SJSA1 (cell line): ENCODE measurements at regions not wholly inside any gene's neighbourhood (a gene's known extent, or its start where the extent isn't known, plus 50 kb on each side); places are given as distances from the start of the nearest gene placed in this dataset.

ENCODE experiments used
- DNase-seq, 2 experiments: peaks; one replicate each; pipeline ENCODE4 v3.0.0-alpha.2; 2015 to 2020; ENCODE audit warnings: low spot score in 2 of 2, low read depth in 1 of 2
- H3K27ac ChIP-seq: fragments of 250-450 bp; sonication (Bioruptor Pico); 2 replicates; pipeline ENCODE4 v1.5.1; 2020; ENCODE audit warnings: mild to moderate bottlenecking, moderate library complexity
- H3K27me3 ChIP-seq: fragments of 250-450 bp; sonication (Bioruptor Pico); replicated peaks from 2 replicates; pipeline ENCODE4 v1.5.1; 2020; ENCODE audit warnings: mild to moderate bottlenecking, moderate library complexity
- H3K36me3 ChIP-seq: fragments of 250-450 bp; sonication (Bioruptor Pico); 2 replicates; pipeline ENCODE4 v1.5.1; 2020; ENCODE audit warnings: mild to moderate bottlenecking
- H3K4me1 ChIP-seq: fragments of 250-450 bp; sonication (Bioruptor Pico); replicated peaks from 2 replicates; pipeline ENCODE4 v1.6.1; 2021; ENCODE audit warnings: mild to moderate bottlenecking
- H3K4me3 ChIP-seq: fragments of 250-450 bp; sonication (Bioruptor Pico); 2 replicates; pipeline ENCODE4 v1.5.1; 2020; ENCODE audit warnings: mild to moderate bottlenecking
- H3K9me3 ChIP-seq: fragments of 250-450 bp; sonication (Bioruptor Pico); replicated peaks from 2 replicates; pipeline ENCODE4 v1.5.1; 2020; ENCODE audit warnings: mild to moderate bottlenecking

DNA sequence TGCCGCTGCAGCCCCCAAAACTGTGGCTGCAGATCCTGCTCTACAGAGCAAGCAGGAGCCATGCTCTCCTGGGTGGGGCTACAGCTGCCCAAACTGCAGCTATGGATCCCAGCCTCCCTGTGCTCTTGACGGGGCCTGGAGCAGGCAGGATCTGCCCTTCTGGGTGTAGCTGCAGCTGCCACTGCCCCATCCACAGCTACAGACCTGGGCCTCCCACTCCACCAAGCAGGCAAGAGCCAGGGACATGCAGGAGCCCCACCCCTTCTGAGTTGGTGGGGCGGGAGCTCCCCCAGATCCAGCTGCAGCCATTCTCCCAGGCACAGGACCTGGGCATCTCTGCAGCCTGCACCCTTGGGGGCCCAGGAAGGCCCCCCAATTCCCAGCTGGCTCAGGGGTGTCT, 551.2 kb upstream of the CA10 start:
- peaks cover 23% of the 10 kb centered on the region for H3K9me3 ChIP-seq
- no peaks in the 10 kb centered on the region for H3K36me3 ChIP-seq
- DNase-seq: peak in 1 of 2 experiments; percentile 36
- H3K27ac ChIP-seq: no peak overlapping the region
- no peaks in the 10 kb centered on the region for H3K4me1 ChIP-seq
- H3K27me3 ChIP-seq: no peaks in the 10 kb centered on the region
- no peak overlapping the region for H3K4me3 ChIP-seq

DNA sequence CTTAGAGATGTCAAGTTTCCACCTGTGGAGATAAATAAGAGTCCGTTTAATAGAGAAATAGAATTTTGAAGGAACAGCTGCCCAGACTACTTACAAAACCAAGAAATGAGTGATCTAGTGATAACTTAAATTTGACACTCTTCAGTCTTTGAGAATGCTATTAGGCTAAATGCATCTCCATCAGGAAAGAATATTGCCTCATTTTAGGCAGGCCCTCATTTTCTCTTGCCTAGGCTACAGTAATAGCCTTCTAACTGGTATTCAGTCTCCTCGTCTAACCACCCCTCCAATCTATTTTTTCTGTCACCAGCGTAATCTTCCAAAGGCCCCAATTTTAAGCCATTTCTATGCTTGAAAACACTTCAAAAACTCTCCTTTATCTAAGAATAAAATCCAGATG, 537.8 kb upstream of the CA10 start:
- Histone ChIP-seq H3K27ac (no peak overlapping the region), H3K27me3 (no peaks in the 10 kb centered on the region), H3K4me3 (no peak overlapping the region), H3K4me1 (no peaks in the 10 kb centered on the region), H3K9me3 (no peaks in the 10 kb centered on the region; the same call in none of the 2 replicates), H3K36me3 (no peaks in the 10 kb centered on the region)
- no peak for DNase-seq

DNA sequence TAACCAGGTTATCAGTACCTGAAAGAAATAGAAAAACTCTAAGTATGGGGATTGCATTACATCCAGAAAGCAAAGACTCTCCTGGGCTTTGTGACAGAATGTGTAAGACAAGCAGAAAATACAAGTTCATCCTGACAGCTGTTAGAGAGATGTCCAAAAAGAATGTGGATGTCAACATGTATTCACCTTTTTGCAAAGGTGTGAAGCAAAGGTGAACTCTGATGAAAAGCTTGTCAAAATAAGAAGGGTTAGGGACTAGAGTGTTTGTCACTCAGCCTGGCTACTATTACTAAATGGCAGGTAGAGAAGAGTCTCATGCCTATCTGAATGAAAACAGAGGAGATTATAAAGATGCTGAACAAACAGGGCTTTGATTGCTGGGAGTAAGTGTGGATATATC, 527.6 kb upstream of the CA10 start:
- no peak overlapping the region for H3K27ac ChIP-seq
- no peaks in the 10 kb centered on the region for H3K36me3 ChIP-seq

DNA sequence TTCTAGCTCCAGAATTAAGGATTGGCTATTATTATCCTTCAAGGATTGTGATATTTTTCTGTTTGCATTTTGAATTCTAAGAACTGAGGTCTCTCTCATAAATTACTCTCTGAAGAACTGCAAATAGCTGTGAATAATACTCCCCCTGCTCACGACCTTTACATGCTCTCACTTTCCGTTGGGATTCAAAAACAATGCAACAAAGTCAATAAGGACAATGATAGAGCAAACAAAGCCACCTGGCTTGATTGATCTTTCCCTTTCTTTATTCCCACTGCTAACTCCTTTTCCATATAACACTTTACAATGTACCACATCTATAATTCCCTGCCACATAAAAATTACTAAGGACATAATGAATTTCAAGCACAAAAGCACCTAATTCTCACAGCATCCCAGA, 523.0 kb upstream of the CA10 start:
- Histone ChIP-seq H3K4me3 (no peak overlapping the region), H3K36me3 (no peaks in the 10 kb centered on the region), H3K27me3 (no peaks in the 10 kb centered on the region), H3K9me3 (peaks cover 9% of the 10 kb centered on the region; the same call in 1 of the 2 replicates), H3K4me1 (no peaks in the 10 kb centered on the region), H3K27ac (no peak overlapping the region)
- DNase-seq: no peak

More for the DNA sequence above, 527.6 kb upstream of the CA10 start:
- Histone ChIP-seq H3K27me3 (no peaks in the 10 kb centered on the region), H3K4me3 (no peak overlapping the region), H3K4me1 (no peaks in the 10 kb centered on the region), H3K9me3 (0 out of 2 replicates have a peak, but pooled peaks cover 5% of the 10 kb centered on the region)
- no peak for DNase-seq

DNA sequence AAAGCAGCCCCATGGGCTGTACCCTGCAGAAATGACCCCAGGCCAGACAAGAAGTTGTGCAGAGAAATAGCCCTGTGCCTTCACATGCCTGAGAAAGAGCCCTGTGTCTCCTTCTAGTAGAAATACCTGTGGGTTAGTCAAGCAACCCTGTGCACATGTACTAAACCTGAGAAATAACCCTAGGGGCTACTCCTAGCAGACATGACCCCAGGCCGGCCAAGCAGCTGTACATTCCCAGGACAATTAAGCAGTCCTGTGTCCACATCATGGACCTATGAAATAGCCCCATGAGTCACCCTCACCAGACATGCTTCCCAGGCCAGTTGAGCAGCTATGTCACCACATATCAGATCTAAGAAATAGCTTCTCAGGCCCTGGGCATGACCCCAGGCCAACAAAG, 519.7 kb upstream of the CA10 start:
- peaks cover 8% of the 10 kb centered on the region for H3K9me3 ChIP-seq
- H3K4me3 ChIP-seq: no peak overlapping the region
- DNase-seq: no peak
- H3K36me3 ChIP-seq: no peaks in the 10 kb centered on the region
- H3K27me3 ChIP-seq: no peaks in the 10 kb centered on the region
- H3K4me1 ChIP-seq: no peaks in the 10 kb centered on the region
- H3K27ac ChIP-seq: no peak overlapping the region

DNA sequence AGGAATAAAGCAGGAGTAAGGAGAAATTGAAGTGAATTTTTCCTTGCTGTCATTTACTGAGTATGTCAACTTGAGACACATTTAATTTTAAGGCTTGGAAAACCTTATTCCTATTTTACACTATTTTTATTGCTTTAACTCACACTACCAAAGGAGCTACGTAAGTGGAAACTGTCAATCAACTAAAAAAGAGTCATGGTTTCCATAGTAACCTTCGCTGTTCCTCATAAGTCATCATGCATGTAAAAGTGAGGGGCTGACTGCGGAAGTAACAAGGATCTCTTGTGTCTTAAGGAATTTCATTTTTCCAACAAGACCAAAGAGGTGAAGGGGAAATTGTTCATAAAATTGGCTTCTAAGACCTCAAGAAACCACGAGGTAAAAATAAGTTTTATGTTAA, 516.2 kb upstream of the CA10 start:
- Histone ChIP-seq H3K27ac (no peak overlapping the region), H3K36me3 (no peaks in the 10 kb centered on the region), H3K9me3 (peaks cover 8% of the 10 kb centered on the region), H3K27me3 (no peaks in the 10 kb centered on the region), H3K4me3 (no peak overlapping the region), H3K4me1 (no peaks in the 10 kb centered on the region)
- DNase-seq: no peak

DNA sequence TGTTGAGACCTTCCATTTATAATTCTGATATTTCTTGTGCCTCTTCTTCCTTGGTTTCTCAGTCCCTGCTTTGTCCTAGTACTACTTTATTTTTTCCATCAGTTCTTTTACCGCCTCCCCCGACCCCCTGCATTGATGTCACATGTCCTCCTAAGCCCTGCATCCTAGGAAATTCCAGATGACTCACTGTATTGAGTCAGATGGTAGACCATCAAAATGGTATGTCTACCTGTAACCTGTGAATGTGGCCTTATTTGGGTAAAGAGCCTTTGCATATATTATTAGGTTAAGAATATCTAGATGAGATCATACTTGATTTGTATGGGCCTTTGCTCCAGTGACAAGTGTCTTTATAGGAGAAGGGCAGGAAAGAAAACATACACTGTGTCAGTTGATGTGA, 515.3 kb upstream of the CA10 start:
- Histone ChIP-seq H3K9me3 (peaks cover 8% of the 10 kb centered on the region), H3K27ac (no peak overlapping the region), H3K4me1 (no peaks in the 10 kb centered on the region), H3K27me3 (no peaks in the 10 kb centered on the region), H3K4me3 (no peak overlapping the region), H3K36me3 (no peaks in the 10 kb centered on the region)
- DNase-seq: no peak

DNA sequence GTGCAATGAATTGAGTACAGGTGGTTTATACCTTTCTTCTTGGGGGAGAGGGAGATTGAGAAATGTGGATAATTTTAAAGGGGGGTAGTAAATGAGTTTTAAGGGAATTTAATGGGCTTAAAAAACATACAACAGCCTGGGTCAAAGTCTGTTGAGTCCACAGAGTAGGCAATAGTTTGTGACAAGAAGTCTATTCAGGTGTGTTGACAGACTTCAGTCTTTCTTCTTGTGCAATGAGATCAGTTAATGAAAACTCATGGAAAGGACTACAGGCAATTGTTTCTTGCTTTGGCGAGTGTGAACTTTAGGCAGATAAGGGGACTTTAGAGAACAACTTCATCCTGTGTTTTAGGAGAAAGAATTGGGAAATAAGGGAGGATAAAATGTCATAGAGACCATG, 507.8 kb upstream of the CA10 start:
- Histone ChIP-seq H3K36me3 (no peaks in the 10 kb centered on the region), H3K4me1 (no peaks in the 10 kb centered on the region), H3K27me3 (no peaks in the 10 kb centered on the region), H3K9me3 (peaks cover 6% of the 10 kb centered on the region), H3K4me3 (no peak overlapping the region), H3K27ac (no peak overlapping the region)
- no peak for DNase-seq

DNA sequence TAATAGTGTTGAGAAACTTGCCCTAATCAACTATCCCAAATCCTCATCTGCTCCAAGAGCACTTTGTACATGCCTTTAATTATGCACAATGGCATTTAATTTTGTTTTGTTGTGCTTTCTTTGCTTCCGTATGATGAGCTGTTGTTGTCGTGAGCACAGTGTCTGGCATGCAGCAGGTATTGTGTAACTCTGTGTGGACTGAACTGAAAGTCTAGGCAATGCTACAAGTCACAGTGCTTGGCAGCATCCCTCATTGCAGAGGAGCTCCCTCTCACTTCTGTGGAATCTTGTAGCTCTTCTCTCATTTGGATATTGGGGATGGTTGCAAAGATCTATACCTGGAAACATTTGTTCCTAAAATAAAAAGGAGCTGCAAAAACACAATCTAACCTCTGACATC, 502.2 kb upstream of the CA10 start:
- no peak overlapping the region for H3K27ac ChIP-seq
- peaks cover 12% of the 10 kb centered on the region for H3K9me3 ChIP-seq
- no peaks in the 10 kb centered on the region for H3K27me3 ChIP-seq
- H3K4me3 ChIP-seq: no peak overlapping the region
- DNase-seq: no peak
- H3K4me1 ChIP-seq: no peaks in the 10 kb centered on the region
- no peaks in the 10 kb centered on the region for H3K36me3 ChIP-seq

DNA sequence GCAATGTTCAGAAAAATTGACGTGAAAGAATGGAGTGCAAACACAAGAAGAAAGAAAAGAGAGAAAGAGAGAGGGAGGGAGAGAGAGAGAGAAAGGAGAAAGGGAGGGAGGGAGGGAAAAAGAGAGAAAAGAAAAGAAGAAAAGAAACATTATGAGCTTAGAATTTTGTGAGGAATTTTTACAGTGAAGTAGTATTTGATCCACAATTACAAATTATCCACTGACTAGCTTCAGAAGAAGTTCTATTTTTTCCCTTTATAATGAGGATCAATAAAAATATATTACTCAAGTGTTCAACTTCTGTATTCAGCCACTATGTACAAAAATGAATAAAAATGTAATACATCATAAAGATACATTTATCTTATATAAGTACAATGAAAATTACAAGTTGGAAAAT, 494.5 kb upstream of the CA10 start:
- H3K27ac ChIP-seq: no peak overlapping the region
- no peak overlapping the region for H3K4me3 ChIP-seq
- H3K27me3 ChIP-seq: no peaks in the 10 kb centered on the region
- H3K36me3 ChIP-seq: no peaks in the 10 kb centered on the region
- peaks cover 14% of the 10 kb centered on the region; the same call in 1 of the 2 replicates for H3K9me3 ChIP-seq
- no peak for DNase-seq
- H3K4me1 ChIP-seq: no peaks in the 10 kb centered on the region

DNA sequence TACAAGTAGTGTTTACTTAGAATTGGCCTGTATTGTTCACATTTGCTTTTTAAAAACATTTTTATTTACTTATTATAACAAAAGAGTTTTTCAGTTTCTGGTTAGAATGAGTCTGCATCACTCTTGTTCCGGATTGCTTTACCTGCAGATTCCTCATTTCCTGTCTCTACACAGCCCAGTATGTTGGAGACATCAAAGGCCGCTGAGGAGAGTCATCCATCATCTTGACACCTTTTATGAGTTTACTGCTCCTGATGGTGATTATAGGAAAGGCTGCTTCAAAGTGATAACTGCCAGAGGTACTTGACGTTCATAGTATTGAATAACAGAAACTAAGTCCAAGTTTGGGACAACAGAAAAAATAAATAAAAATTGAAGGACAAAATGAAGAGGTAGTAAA, 490.5 kb upstream of the CA10 start:
- no peaks in the 10 kb centered on the region for H3K36me3 ChIP-seq
- no peaks in the 10 kb centered on the region for H3K4me1 ChIP-seq
- no peaks in the 10 kb centered on the region for H3K27me3 ChIP-seq
- no peak for DNase-seq
- H3K9me3 ChIP-seq: peaks cover 14% of the 10 kb centered on the region
- no peak overlapping the region for H3K27ac ChIP-seq
- no peak overlapping the region for H3K4me3 ChIP-seq

DNA sequence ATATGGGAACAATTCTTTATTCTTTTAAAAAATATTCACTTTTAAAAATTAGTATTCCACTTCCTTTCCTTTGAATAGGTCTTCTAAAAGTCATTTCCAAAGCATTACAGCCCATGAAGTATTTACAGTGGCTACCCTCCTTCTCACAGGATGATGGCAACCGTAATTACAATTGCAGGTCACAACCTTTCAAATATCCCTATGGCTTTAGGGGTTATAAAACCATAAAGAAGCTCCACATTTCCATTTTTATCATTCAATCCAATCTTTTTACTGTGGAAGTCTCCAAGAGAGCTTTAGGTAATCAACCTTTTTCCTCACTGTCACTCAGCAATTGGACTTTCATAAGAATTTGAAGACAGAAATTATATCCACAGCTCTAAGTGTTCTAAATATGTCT, 488.9 kb upstream of the CA10 start:
- no peaks in the 10 kb centered on the region for H3K4me1 ChIP-seq
- no peaks in the 10 kb centered on the region for H3K27me3 ChIP-seq
- no peak for DNase-seq
- H3K36me3 ChIP-seq: no peaks in the 10 kb centered on the region
- peaks cover 16% of the 10 kb centered on the region for H3K9me3 ChIP-seq
- no peak overlapping the region for H3K27ac ChIP-seq
- H3K4me3 ChIP-seq: no peak overlapping the region

DNA sequence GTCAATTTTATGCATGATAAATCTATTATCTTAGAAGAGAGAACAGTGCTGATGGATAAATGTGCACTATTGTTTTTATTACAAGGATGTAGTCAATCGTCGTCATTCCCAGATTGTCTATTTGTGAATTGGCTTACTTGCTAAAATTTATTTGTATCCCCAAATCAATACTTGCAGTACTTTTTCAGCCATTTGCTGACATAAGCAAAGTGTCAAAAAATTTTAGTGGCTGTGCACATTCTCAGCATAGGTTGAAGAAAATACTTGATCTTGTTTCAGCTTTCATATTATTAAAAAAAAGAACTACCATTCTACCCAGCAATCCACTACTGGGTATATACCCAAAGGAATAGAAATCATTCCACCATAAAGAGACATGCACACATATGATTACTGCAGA, 477.9 kb upstream of the CA10 start:
- no peaks in the 10 kb centered on the region for H3K36me3 ChIP-seq
- H3K9me3 ChIP-seq: 0 out of 2 replicates have a peak, but pooled peaks cover 3% of the 10 kb centered on the region
- H3K4me1 ChIP-seq: no peaks in the 10 kb centered on the region
- H3K4me3 ChIP-seq: no peak overlapping the region
- no peak overlapping the region for H3K27ac ChIP-seq
- DNase-seq: no peak
- H3K27me3 ChIP-seq: no peaks in the 10 kb centered on the region

DNA sequence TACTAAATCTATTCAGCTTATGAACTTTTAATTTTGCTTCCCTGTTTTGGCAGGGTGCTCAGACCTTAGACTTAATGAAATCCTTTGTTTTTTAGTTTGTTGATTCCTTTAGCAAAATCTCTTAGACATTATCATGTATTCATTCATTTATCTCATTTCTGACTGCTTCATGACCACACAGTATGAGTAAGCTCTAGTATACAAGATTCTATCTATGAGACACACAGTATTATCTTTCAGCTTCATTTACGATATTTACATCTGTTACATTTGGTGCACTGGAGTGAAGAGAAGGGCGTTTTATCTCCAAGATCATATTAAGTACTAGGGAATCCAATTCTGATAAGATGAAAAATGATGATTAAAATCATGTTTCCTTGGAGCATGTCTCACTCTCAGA, 448.1 kb upstream of the CA10 start:
- Histone ChIP-seq H3K9me3 (peaks cover 9% of the 10 kb centered on the region; the same call in 1 of the 2 replicates), H3K4me1 (no peaks in the 10 kb centered on the region), H3K27me3 (no peaks in the 10 kb centered on the region), H3K4me3 (no peak overlapping the region), H3K36me3 (no peaks in the 10 kb centered on the region), H3K27ac (no peak overlapping the region)
- no peak for DNase-seq

DNA sequence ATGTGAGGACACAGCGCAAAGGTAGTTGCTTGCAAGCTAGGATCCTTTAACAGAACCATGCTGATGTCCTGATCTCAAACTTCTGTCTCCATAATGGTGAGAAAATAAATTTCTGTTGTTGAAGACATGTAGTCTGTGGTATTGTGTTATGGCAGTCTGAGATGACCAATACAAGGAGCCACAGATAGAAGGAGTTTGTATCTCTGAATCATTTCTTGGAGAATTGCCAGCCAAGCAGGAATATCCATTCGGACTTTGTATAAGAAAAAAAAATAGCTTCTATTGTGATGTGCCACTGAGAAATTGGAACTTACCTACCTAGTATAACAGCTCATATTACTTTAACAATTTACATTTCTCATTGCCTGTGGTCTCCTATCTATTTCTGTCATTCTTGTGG, 447.6 kb upstream of the CA10 start:
- no peaks in the 10 kb centered on the region for H3K4me1 ChIP-seq
- no peaks in the 10 kb centered on the region for H3K27me3 ChIP-seq
- no peak overlapping the region for H3K27ac ChIP-seq
- H3K4me3 ChIP-seq: no peak overlapping the region
- H3K9me3 ChIP-seq: peaks cover 11% of the 10 kb centered on the region
- no peak for DNase-seq
- H3K36me3 ChIP-seq: no peaks in the 10 kb centered on the region
